Keratinocyte (primary cell): ENCODE measurements at regions not wholly inside any gene's neighbourhood (a gene's known extent, or its start where the extent isn't known, plus 50 kb on each side); places are given as distances from the start of the nearest gene placed in this dataset.

Experiments
- CTCF ChIP-seq, 3 experiments: IDR thresholded peaks in 1 of 3; conservative IDR thresholded peaks in 1 of 3; optimal IDR thresholded peaks in 1 of 3; 2 replicates in 2 of 3; 3 replicates in 1 of 3; pipeline versions ENCODE3 to v1.5.1; 2011; ENCODE audit warnings: low read length in 3 of 3, mild to moderate bottlenecking in 3 of 3, moderate library complexity in 2 of 3, control low read depth in 1 of 3, inconsistent platforms in 1 of 3; ENCODE audit not compliant: insufficient read depth in 2 of 3; ENCODE audit errors: extremely low read depth in 1 of 3
- EZH2 ChIP-seq: IDR thresholded peaks from one replicate; pipeline ENCODE4 v1.6.1; 2012; ENCODE audit warnings: inconsistent platforms, mild to moderate bottlenecking, low read length, moderate library complexity

DNA sequence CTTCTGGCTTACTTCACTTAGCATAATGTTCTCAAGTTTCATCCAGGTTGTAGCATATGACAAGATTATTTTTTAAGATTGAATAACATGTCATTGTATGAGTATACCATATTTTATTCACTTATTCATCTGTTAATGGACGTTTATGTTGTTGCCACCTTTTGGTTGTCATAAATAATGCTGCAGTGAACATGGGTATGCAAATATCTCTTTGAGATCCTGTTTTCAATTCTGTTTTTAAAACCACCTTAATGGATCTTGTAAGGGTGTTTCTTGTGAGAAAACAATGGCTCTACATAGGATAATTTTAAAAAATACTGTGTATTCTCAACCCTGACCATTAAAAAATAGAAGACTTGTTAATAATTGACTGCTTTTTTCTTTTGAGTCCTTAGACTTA is 290.7 kb upstream of the TMEM229A start:
- TF ChIP-seq EZH2 (no peak), CTCF (optimal IDR thresholded peaks at IDR 0.05 in 1 of 3, IDR thresholded peaks at IDR 0.05 in 1 of 3, conservative IDR thresholded peaks at IDR 0.05 in 1 of 3; ENCODE audit: extremely low read depth in 1 of 3, insufficient read depth in 2 of 3, low read length in 3 of 3) (no peak)
